ENCODE measurements at regions not wholly inside any gene's neighbourhood (a gene's known extent, or its start where the extent isn't known, plus 50 kb on each side); places are given as distances from the start of the nearest gene placed in this dataset.

GRCh38 chr7:17622451-17622850 lies 317.8 kb downstream of the SNX13 start:
- no peak for TF ChIP-seq CTCF (IDR thresholded peaks at IDR 0.05; ENCODE audit: low read length)
- no peak for TF ChIP-seq EZH2phosphoT487 (IDR thresholded peaks at IDR 0.05; ENCODE audit: low read length)
- no peak for TF ChIP-seq EZH2 (optimal IDR thresholded peaks at IDR 0.05; ENCODE audit: low read depth, low read length)
- no peak overlapping the region for H3K4me3 ChIP-seq (ENCODE audit: low read length)
- no peak overlapping the region for H3K27ac ChIP-seq (ENCODE audit: low read length)
- no peaks in the 10 kb centered on the region for H3K36me3 ChIP-seq (replicated peaks; ENCODE audit: insufficient read depth, low read length)
- H3K4me1 ChIP-seq (ENCODE audit: low read length), result no peaks in the 10 kb centered on the region
- H3K79me2 ChIP-seq (ENCODE audit: low read length), result no peaks in the 10 kb centered on the region
- no peak for DNase-seq
- no peaks in the 10 kb centered on the region for H3F3A ChIP-seq (ENCODE audit: insufficient read depth, low read length)
- no peaks in the 10 kb centered on the region for H3K9me3 ChIP-seq (replicated peaks; ENCODE audit: insufficient read depth, low read length)
- H3K9me2 ChIP-seq (replicated peaks; ENCODE audit: insufficient read depth, low read length), result no peaks in the 10 kb centered on the region
- H4K20me1 ChIP-seq (ENCODE audit: insufficient read depth, low read length), result no peaks in the 10 kb centered on the region
- no peak overlapping the region for H3K4me2 ChIP-seq (ENCODE audit: low read depth, low read length)
- no peak overlapping the region for H3K9ac ChIP-seq (ENCODE audit: low read length)
- H2AFZ ChIP-seq (ENCODE audit: low read length), result no peak overlapping the region
- no peaks in the 10 kb centered on the region for H3K27me3 ChIP-seq (replicated peaks; ENCODE audit: insufficient read depth, low read length)

GRCh38 chr7:17623546-17624185 lies 316.6 kb downstream of the SNX13 start:
- H3K27ac ChIP-seq (ENCODE audit: low read length), result no peak overlapping the region
- H3K36me3 ChIP-seq (replicated peaks; ENCODE audit: insufficient read depth, low read length), result no peaks in the 10 kb centered on the region
- H3K4me2 ChIP-seq (ENCODE audit: low read depth, low read length), result no peak overlapping the region

GRCh38 chr7:17624379-17624778 lies 315.9 kb downstream of the SNX13 start:
- no peaks in the 10 kb centered on the region for H4K20me1 ChIP-seq (ENCODE audit: insufficient read depth, low read length)
- H3K4me1 ChIP-seq (ENCODE audit: low read length), result no peaks in the 10 kb centered on the region
- no peak overlapping the region for H3K4me3 ChIP-seq (ENCODE audit: low read length)
- H3F3A ChIP-seq (ENCODE audit: insufficient read depth, low read length), result no peaks in the 10 kb centered on the region
- H2AFZ ChIP-seq (ENCODE audit: low read length), result no peak overlapping the region
- no peaks in the 10 kb centered on the region for H3K27me3 ChIP-seq (replicated peaks; ENCODE audit: insufficient read depth, low read length)
- TF ChIP-seq CTCF (IDR thresholded peaks at IDR 0.05; ENCODE audit: low read length), result no peak
- TF ChIP-seq EZH2phosphoT487 (IDR thresholded peaks at IDR 0.05; ENCODE audit: low read length), result no peak
- TF ChIP-seq EZH2 (optimal IDR thresholded peaks at IDR 0.05; ENCODE audit: low read depth, low read length), result no peak
- no peak for DNase-seq
- no peaks in the 10 kb centered on the region for H3K9me2 ChIP-seq (replicated peaks; ENCODE audit: insufficient read depth, low read length)
- no peak overlapping the region for H3K4me2 ChIP-seq (ENCODE audit: low read depth, low read length)
- H3K9me3 ChIP-seq (replicated peaks; ENCODE audit: insufficient read depth, low read length), result no peaks in the 10 kb centered on the region
- H3K79me2 ChIP-seq (ENCODE audit: low read length), result no peaks in the 10 kb centered on the region
- no peak overlapping the region for H3K27ac ChIP-seq (ENCODE audit: low read length)
- H3K9ac ChIP-seq (ENCODE audit: low read length), result no peak overlapping the region
- no peaks in the 10 kb centered on the region for H3K36me3 ChIP-seq (replicated peaks; ENCODE audit: insufficient read depth, low read length)

More at GRCh38 chr7:17623546-17624185, 316.6 kb downstream of the SNX13 start:
- Histone ChIP-seq H3K9ac (ENCODE audit: low read length) (no peak overlapping the region), H2AFZ (ENCODE audit: low read length) (no peak overlapping the region), H3K79me2 (ENCODE audit: low read length) (no peaks in the 10 kb centered on the region), H3K9me3 (replicated peaks; ENCODE audit: insufficient read depth, low read length) (no peaks in the 10 kb centered on the region), H3K4me3 (ENCODE audit: low read length) (no peak overlapping the region), H3F3A (ENCODE audit: insufficient read depth, low read length) (no peaks in the 10 kb centered on the region), H3K4me1 (ENCODE audit: low read length) (no peaks in the 10 kb centered on the region), H3K27me3 (replicated peaks; ENCODE audit: insufficient read depth, low read length) (no peaks in the 10 kb centered on the region), H4K20me1 (ENCODE audit: insufficient read depth, low read length) (no peaks in the 10 kb centered on the region), H3K9me2 (replicated peaks; ENCODE audit: insufficient read depth, low read length) (no peaks in the 10 kb centered on the region)
- no peak for DNase-seq
- TF ChIP-seq EZH2phosphoT487 (IDR thresholded peaks at IDR 0.05; ENCODE audit: low read length) (no peak), CTCF (IDR thresholded peaks at IDR 0.05; ENCODE audit: low read length) (no peak), EZH2 (optimal IDR thresholded peaks at IDR 0.05; ENCODE audit: low read depth, low read length) (no peak)

Data from MM.1S (cell line).